PC-3 (cell line): ENCODE measurements at regions not wholly inside any gene's neighbourhood (a gene's known extent, or its start where the extent isn't known, plus 50 kb on each side); places are given as distances from the start of the nearest gene placed in this dataset.

Experiments
- ATAC-seq: fragments of 200-7000 bp; cut with Tn5 transposase; 2 replicates; pipeline ENCODE4 v1.9.1; 2020; ENCODE audit warnings: mild to moderate bottlenecking, moderate library complexity
- BruUV-seq: library from RNA; stranded (reverse); fragments of 400-500 nt; replicated peaks from 2 replicates; lab custom pipeline; 2021; lab: Mats Ljungman, UMichigan
- CTCF ChIA-PET: fragments of 300-600 bp; sonication (Branson Sonifier 250); formaldehyde crosslinking; loops from one replicate; lab custom pipeline; 2022; ENCODE audit warnings: antibody characterized with exemption; lab: Charles Lee
- POLR2A ChIA-PET: fragments of 300-600 bp; sonication (Branson Sonifier 250); formaldehyde crosslinking; loops from one replicate; lab custom pipeline; 2022; ENCODE audit warnings: antibody characterized with exemption; ENCODE audit not compliant: unreplicated experiment; lab: Charles Lee
- DNase-seq: peaks from one replicate; pipeline ENCODE4 v3.0.0-alpha.2; 2015
- H2AFZ ChIP-seq: fragments of 300-600 bp; sonication (generic); 2 replicates; pipeline ENCODE4 v1.6.0; 2016; ENCODE audit warnings: antibody characterized with exemption, low read length
- H3F3A ChIP-seq: fragments of 300-600 bp; sonication (generic); one replicate; pipeline ENCODE4 v1.6.0; 2017; ENCODE audit warnings: antibody characterized with exemption, low read length, control low read depth, mild to moderate bottlenecking; ENCODE audit not compliant: unreplicated experiment
- H3K27ac ChIP-seq: fragments of 300-600 bp; sonication (generic); 2 replicates; pipeline ENCODE4 v1.5.1; 2016; ENCODE audit warnings: mild to moderate bottlenecking, low read length
- H3K27me3 ChIP-seq: fragments of 300-600 bp; sonication (generic); 2 replicates; pipeline ENCODE4 v1.6.1; 2016; ENCODE audit warnings: low read length, mixed read lengths
- H3K36me3 ChIP-seq: fragments of 300-600 bp; sonication (generic); 2 replicates; pipeline ENCODE4 v1.6.1; 2016; ENCODE audit warnings: low read depth, mixed run types, low read length, mixed read lengths
- H3K4me1 ChIP-seq: fragments of 300-600 bp; sonication (generic); 2 replicates; pipeline ENCODE4 v1.5.1; 2016; ENCODE audit warnings: low read length; ENCODE audit not compliant: insufficient read depth
- H3K4me2 ChIP-seq: fragments of 300-600 bp; sonication (generic); 2 replicates; pipeline ENCODE4 v1.6.0; 2016; ENCODE audit warnings: low read length
- H3K4me3 ChIP-seq: fragments of 300-600 bp; sonication (generic); 2 replicates; pipeline ENCODE4 v1.5.1; 2016; ENCODE audit warnings: mild to moderate bottlenecking, low read length, mixed read lengths
- H3K79me2 ChIP-seq: fragments of 300-600 bp; sonication (generic); 2 replicates; pipeline ENCODE4 v1.6.1; 2017; ENCODE audit warnings: low read length, mixed read lengths
- H3K9ac ChIP-seq: fragments of 300-600 bp; sonication (generic); 2 replicates; pipeline ENCODE4 v1.6.0; 2016; ENCODE audit warnings: mild to moderate bottlenecking, low read length
- H3K9me2 ChIP-seq: fragments of 300-600 bp; sonication (generic); replicated peaks from 2 replicates; pipeline ENCODE4 v1.6.1; 2016; ENCODE audit warnings: mixed run types, low read length, mixed read lengths
- H3K9me3 ChIP-seq: fragments of 300-600 bp; sonication (generic); 2 replicates; pipeline ENCODE4 v1.6.1; 2016; ENCODE audit warnings: low read length, mixed read lengths
- H4K20me1 ChIP-seq: fragments of 300-600 bp; sonication (generic); 2 replicates; pipeline ENCODE4 v1.6.1; 2016; ENCODE audit warnings: low read length, mixed read lengths
- CTCF ChIP-seq: fragments of 300-600 bp; sonication (generic); conservative IDR thresholded peaks from 2 replicates; pipeline ENCODE4 v1.5.1; 2017; ENCODE audit warnings: antibody characterized with exemption, low read depth, mild to moderate bottlenecking, low read length
- EZH2 ChIP-seq: fragments of 300-600 bp; sonication (generic); IDR thresholded peaks from one replicate; pipeline ENCODE4 v1.6.1; 2017; ENCODE audit warnings: antibody characterized with exemption, mild to moderate bottlenecking, low read length; ENCODE audit not compliant: unreplicated experiment
- EZH2phosphoT487 ChIP-seq: fragments of 300-600 bp; sonication (generic); IDR thresholded peaks from 2 replicates; pipeline ENCODE4 v1.6.1; 2018; ENCODE audit warnings: mild to moderate bottlenecking, antibody characterized with exemption, low read length, borderline replicate concordance
- intact Hi-C: fragments of 100-400 bp; cut with micrococcal nuclease; formaldehyde crosslinking; loops from 2 replicates; pipeline ENCODE4 v1.9.0; 2023

GRCh38 chr4:129546531-129546930 is 450.6 kb downstream of the C4orf33 start:
- no peaks in the 10 kb centered on the region for H3F3A ChIP-seq
- BruUV-seq = no TSS peak
- H3K27me3 ChIP-seq = no peaks in the 10 kb centered on the region
- no peak overlapping the region for H3K4me2 ChIP-seq
- no peak overlapping the region for H3K4me3 ChIP-seq
- H3K9ac ChIP-seq = no peak overlapping the region
- H3K79me2 ChIP-seq = no peaks in the 10 kb centered on the region
- no peak for ATAC-seq
- no peak overlapping the region for H3K27ac ChIP-seq
- no peaks in the 10 kb centered on the region for H3K9me3 ChIP-seq
- H4K20me1 ChIP-seq = no peaks in the 10 kb centered on the region
- TF ChIP-seq EZH2 (no peak), CTCF (no peak), EZH2phosphoT487 (no peak)
- no peak for DNase-seq
- H3K9me2 ChIP-seq = no peaks in the 10 kb centered on the region
- H3K4me1 ChIP-seq = no peaks in the 10 kb centered on the region
- ChIA-PET POLR2A (no interaction called here), CTCF (no interaction called here)
- no peak overlapping the region for H2AFZ ChIP-seq
- intact Hi-C loops = no loop called here
- H3K36me3 ChIP-seq = no peaks in the 10 kb centered on the region

- POLR2A ChIA-PET = no interaction called here
- ATAC-seq = no peak
Measured at GRCh38 chr4:129550281-129550785, 454.4 kb downstream of the C4orf33 start.

More at GRCh38 chr4:129550281-129550785, 454.4 kb downstream of the C4orf33 start:
- no peaks in the 10 kb centered on the region for H3F3A ChIP-seq
- TF ChIP-seq EZH2phosphoT487 (no peak), CTCF (no peak), EZH2 (no peak)
- H3K4me2 ChIP-seq = no peak overlapping the region
- no peaks in the 10 kb centered on the region for H3K9me3 ChIP-seq
- no peak overlapping the region for H3K4me3 ChIP-seq
- H3K36me3 ChIP-seq = no peaks in the 10 kb centered on the region
- intact Hi-C loops = no loop called here
- DNase-seq = no peak
- no peaks in the 10 kb centered on the region for H3K27me3 ChIP-seq
- no peaks in the 10 kb centered on the region for H4K20me1 ChIP-seq
- no peak overlapping the region for H3K9ac ChIP-seq
- H3K9me2 ChIP-seq = no peaks in the 10 kb centered on the region
- no TSS peak for BruUV-seq
- no peaks in the 10 kb centered on the region for H3K4me1 ChIP-seq
- no peak overlapping the region for H2AFZ ChIP-seq
- CTCF ChIA-PET = no interaction called here
- H3K79me2 ChIP-seq = no peaks in the 10 kb centered on the region
- no peak overlapping the region for H3K27ac ChIP-seq
